ENCODE measurements at regions not wholly inside any gene's neighbourhood (a gene's known extent, or its start where the extent isn't known, plus 50 kb on each side); places are given as distances from the start of the nearest gene placed in this dataset.
"Not testable (repeated sequence)": the region's sequence is repeated elsewhere in the genome, so short reads cannot be mapped to it uniquely, and the experiment has no call there.

DNA sequence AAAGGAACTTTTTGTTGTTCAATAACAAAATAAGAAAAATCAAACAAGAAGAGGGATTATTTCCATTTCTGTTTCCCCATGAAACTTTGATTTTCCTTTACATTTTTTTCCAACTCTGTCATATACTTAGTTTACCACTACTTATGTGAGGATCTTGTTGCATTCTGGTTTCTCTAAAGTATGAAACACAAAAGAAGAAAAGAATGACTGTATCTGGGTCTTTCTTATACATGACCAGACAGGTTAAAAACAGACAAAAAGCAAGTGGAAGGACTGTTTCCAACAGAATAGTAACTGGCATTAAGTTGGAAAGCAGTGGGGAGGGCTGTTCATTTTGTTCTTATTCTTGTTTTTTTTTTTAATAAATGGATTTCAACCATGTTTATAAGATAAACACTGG lies 1207.8 kb upstream of the FAM98A start:
- no peak for DNase-seq (ENCODE audit: low spot score)
- no peaks in the 10 kb centered on the region for H3K36me3 Mint-ChIP-seq (ENCODE audit: low read depth, unreplicated experiment)
- H3K27ac Mint-ChIP-seq (ENCODE audit: unreplicated experiment), result no peak overlapping the region
- H3K4me3 Mint-ChIP-seq (ENCODE audit: unreplicated experiment), result no peak overlapping the region
- no peaks in the 10 kb centered on the region for H3K27me3 Mint-ChIP-seq (ENCODE audit: unreplicated experiment)
- TF ChIP-seq, protein P1, sequence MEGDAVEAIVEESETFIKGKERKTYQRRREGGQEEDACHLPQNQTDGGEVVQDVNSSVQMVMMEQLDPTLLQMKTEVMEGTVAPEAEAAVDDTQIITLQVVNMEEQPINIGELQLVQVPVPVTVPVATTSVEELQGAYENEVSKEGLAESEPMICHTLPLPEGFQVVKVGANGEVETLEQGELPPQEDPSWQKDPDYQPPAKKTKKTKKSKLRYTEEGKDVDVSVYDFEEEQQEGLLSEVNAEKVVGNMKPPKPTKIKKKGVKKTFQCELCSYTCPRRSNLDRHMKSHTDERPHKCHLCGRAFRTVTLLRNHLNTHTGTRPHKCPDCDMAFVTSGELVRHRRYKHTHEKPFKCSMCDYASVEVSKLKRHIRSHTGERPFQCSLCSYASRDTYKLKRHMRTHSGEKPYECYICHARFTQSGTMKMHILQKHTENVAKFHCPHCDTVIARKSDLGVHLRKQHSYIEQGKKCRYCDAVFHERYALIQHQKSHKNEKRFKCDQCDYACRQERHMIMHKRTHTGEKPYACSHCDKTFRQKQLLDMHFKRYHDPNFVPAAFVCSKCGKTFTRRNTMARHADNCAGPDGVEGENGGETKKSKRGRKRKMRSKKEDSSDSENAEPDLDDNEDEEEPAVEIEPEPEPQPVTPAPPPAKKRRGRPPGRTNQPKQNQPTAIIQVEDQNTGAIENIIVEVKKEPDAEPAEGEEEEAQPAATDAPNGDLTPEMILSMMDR (IDR thresholded peaks at IDR 0.05; ENCODE audit: unreplicated experiment), result no peak
- peaks cover 2% of the 10 kb centered on the region for H3K4me1 Mint-ChIP-seq (ENCODE audit: unreplicated experiment)
- no peaks in the 10 kb centered on the region for H3K9me3 Mint-ChIP-seq (ENCODE audit: unreplicated experiment)

DNA sequence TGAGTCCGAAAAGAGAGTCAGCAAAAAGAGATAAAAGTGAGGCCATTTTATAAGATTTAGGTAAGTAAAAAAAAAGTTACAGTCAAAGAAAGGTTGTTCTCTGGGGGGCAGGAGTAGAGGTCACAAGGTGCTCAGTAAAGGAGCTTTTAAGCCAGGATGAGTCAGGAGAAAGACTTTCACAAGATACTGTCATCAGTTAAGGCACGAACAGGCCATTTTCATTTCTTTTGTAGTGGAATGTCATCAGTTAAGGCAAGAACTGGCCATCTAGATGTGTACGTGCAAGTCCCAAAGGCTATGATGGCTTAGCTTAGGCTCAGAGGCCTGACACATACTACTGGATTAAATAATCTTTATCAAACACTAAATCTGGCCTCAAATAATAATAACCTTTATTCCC lies 1207.3 kb upstream of the FAM98A start:
- H3K27ac Mint-ChIP-seq (ENCODE audit: unreplicated experiment), result no peak overlapping the region
- H3K9me3 Mint-ChIP-seq (ENCODE audit: unreplicated experiment), result no peaks in the 10 kb centered on the region
- H3K27me3 Mint-ChIP-seq (ENCODE audit: unreplicated experiment), result no peaks in the 10 kb centered on the region
- no peak for DNase-seq (ENCODE audit: low spot score)
- H3K36me3 Mint-ChIP-seq (ENCODE audit: low read depth, unreplicated experiment), result no peaks in the 10 kb centered on the region
- TF ChIP-seq, protein P1 (IDR thresholded peaks at IDR 0.05; ENCODE audit: unreplicated experiment), result no peak
- peaks cover 2% of the 10 kb centered on the region for H3K4me1 Mint-ChIP-seq (ENCODE audit: unreplicated experiment)
- H3K4me3 Mint-ChIP-seq (ENCODE audit: unreplicated experiment), result no peak overlapping the region

DNA sequence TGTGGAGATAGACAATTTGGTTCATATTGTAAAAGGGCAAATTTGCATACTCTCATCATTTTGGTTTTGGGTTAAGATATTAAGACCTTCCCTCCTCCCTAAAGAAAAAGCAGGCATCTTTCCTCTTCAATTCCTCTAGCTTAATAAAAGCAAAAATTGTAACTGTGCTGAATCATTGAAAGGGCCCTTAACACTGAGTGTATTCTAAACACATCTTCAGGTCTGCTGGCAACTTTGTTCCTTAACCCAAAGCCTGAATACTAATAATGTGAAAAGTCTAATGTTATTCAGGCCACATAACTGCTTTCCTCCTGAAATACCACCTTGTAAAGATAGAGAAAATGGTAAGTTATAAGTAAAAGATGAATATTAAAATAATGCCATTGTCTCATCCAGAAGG lies 1200.5 kb upstream of the FAM98A start:
- Mint-ChIP-seq H3K9me3 (ENCODE audit: unreplicated experiment) (no peaks in the 10 kb centered on the region), H3K27me3 (ENCODE audit: unreplicated experiment) (no peaks in the 10 kb centered on the region), H3K4me1 (ENCODE audit: unreplicated experiment) (no peaks in the 10 kb centered on the region), H3K27ac (ENCODE audit: unreplicated experiment) (no peak overlapping the region), H3K4me3 (ENCODE audit: unreplicated experiment) (no peak overlapping the region), H3K36me3 (ENCODE audit: low read depth, unreplicated experiment) (no peaks in the 10 kb centered on the region)
- TF ChIP-seq, protein P1 (IDR thresholded peaks at IDR 0.05; ENCODE audit: unreplicated experiment), result no peak
- DNase-seq (ENCODE audit: low spot score), result no peak

DNA sequence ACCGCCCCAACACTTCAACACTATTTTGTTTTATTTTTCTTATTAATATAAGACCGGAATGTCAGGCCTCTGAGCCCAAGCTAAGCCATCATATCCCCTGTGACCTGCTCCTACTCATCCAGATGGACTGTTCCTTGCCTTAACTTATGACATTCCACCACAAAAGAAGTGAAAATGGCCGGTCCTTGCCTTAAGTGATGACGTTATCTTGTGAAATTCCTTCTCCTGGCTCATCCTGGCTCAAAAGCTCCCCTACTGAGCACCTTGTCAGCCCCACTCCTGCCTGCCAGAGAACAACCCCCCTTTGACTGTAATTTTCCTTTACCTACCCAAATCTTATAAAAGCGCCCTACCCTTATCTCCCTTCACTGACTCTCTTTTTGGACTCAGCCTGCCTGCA lies 1196.5 kb upstream of the FAM98A start:
- H3K36me3 Mint-ChIP-seq (ENCODE audit: low read depth, unreplicated experiment); H3K9me3 Mint-ChIP-seq (ENCODE audit: unreplicated experiment); H3K4me3 Mint-ChIP-seq (ENCODE audit: unreplicated experiment); H3K4me1 Mint-ChIP-seq (ENCODE audit: unreplicated experiment); DNase-seq (ENCODE audit: low spot score); H3K27ac Mint-ChIP-seq (ENCODE audit: unreplicated experiment); H3K27me3 Mint-ChIP-seq (ENCODE audit: unreplicated experiment): not testable (repeated sequence)

DNA sequence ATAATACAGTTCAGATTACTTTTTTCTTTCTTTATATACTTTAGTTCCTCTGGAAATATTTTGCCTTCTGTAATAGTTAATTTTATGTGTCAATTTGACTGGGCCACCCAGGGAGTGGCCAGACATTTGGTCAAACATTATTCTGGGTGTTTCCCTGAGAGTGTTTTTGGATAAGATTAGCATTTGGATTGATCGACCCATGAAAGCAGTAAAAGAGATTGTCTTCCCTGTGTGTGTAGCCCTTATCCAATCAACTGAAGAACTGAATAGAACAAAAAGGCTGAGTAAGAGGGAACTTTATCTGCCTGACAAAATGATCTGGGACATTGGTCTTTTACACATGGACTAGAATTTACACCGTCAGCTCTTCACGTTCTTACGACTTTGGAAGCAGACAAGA lies 1190.1 kb upstream of the FAM98A start:
- Mint-ChIP-seq H3K9me3 (ENCODE audit: unreplicated experiment) (no peaks in the 10 kb centered on the region), H3K4me3 (ENCODE audit: unreplicated experiment) (no peak overlapping the region), H3K27me3 (ENCODE audit: unreplicated experiment) (peaks cover 2% of the 10 kb centered on the region), H3K36me3 (ENCODE audit: low read depth, unreplicated experiment) (peaks cover 10% of the 10 kb centered on the region), H3K4me1 (ENCODE audit: unreplicated experiment) (peaks cover 3% of the 10 kb centered on the region), H3K27ac (ENCODE audit: unreplicated experiment) (no peak overlapping the region)
- TF ChIP-seq, protein P1 (IDR thresholded peaks at IDR 0.05; ENCODE audit: unreplicated experiment), result no peak
- DNase-seq (ENCODE audit: low spot score), result no peak

DNA sequence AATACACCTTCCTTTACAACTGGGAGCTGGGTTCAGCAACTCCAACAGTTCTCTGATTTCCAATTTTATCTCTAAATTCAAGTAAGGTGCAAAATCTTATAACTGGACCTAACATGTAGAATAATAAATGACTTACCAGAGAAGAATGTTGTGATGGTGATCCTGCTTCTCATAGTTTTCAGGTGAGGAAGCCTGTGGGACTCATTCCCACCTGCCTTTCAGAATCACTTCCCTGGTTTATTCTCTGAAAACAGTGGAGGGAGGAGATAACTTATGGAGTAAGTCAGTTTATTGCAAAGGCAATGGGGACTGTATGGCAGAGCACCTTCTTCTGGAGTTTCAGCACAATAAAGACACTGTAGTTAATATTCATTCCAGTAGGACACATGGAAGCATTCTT lies 1188.2 kb upstream of the FAM98A start:
- H3K9me3 Mint-ChIP-seq (ENCODE audit: unreplicated experiment), result no peaks in the 10 kb centered on the region
- H3K4me1 Mint-ChIP-seq (ENCODE audit: unreplicated experiment), result peaks cover 3% of the 10 kb centered on the region
- DNase-seq (ENCODE audit: low spot score), result no peak
- peaks cover 2% of the 10 kb centered on the region for H3K27me3 Mint-ChIP-seq (ENCODE audit: unreplicated experiment)
- H3K36me3 Mint-ChIP-seq (ENCODE audit: low read depth, unreplicated experiment), result peaks cover 10% of the 10 kb centered on the region
- no peak overlapping the region for H3K27ac Mint-ChIP-seq (ENCODE audit: unreplicated experiment)
- H3K4me3 Mint-ChIP-seq (ENCODE audit: unreplicated experiment), result no peak overlapping the region
- TF ChIP-seq, protein P1 (IDR thresholded peaks at IDR 0.05; ENCODE audit: unreplicated experiment), result no peak
